ENCODE measurements at regions not wholly inside any gene's neighbourhood (a gene's known extent, or its start where the extent isn't known, plus 50 kb on each side); places are given as distances from the start of the nearest gene placed in this dataset.

GRCh38 chr19:27772059-27772458 is 1440.9 kb downstream of the UQCRFS1 start:
- no peak for DNase-seq

- no peak for DNase-seq
Observed at GRCh38 chr19:27770095-27770494, 1442.9 kb downstream of the UQCRFS1 start.

- DNase-seq = no peak
Observed at GRCh38 chr19:27767234-27767633, 1445.7 kb downstream of the UQCRFS1 start.

GRCh38 chr19:27765912-27766725 is 1446.8 kb downstream of the UQCRFS1 start:
- no peak for DNase-seq

GRCh38 chr19:27765397-27765796 is 1447.6 kb downstream of the UQCRFS1 start:
- no peak for DNase-seq

GRCh38 chr19:27764186-27764804 is 1448.7 kb downstream of the UQCRFS1 start:
- DNase-seq = no peak

GRCh38 chr19:27762933-27763332 is 1450.0 kb downstream of the UQCRFS1 start:
- no peak for DNase-seq

GRCh38 chr19:27759896-27760295 is 1453.1 kb downstream of the UQCRFS1 start:
- no peak for DNase-seq

GRCh38 chr19:27758626-27759505 is 1454.1 kb downstream of the UQCRFS1 start:
- no peak for DNase-seq

GRCh38 chr19:27754700-27755099 is 1458.3 kb downstream of the UQCRFS1 start:
- no peak for DNase-seq

GRCh38 chr19:27753622-27754021 is 1459.3 kb downstream of the UQCRFS1 start:
- no peak for DNase-seq

GRCh38 chr19:27752530-27753184 is 1460.3 kb downstream of the UQCRFS1 start:
- no peak for DNase-seq

GRCh38 chr19:27751044-27751391 is 1461.9 kb downstream of the UQCRFS1 start:
- no peak for DNase-seq

- no peak for DNase-seq
Observed at GRCh38 chr19:27750391-27751043, 1462.4 kb downstream of the UQCRFS1 start.

GRCh38 chr19:27748551-27749152 is 1464.3 kb downstream of the UQCRFS1 start:
- no peak for DNase-seq

GRCh38 chr19:27746691-27747380 is 1466.1 kb downstream of the UQCRFS1 start:
- peak in 11 of 56 donors; percentile 2 to 31 (median 9) for DNase-seq

GRCh38 chr19:27745978-27746542 is 1466.9 kb downstream of the UQCRFS1 start:
- no peak for DNase-seq

GRCh38 chr19:27744926-27745768 is 1467.8 kb downstream of the UQCRFS1 start:
- DNase-seq = peak in 1 of 56 donors; percentile 36

- no peak for DNase-seq
Observed at GRCh38 chr19:27742041-27742440, 1470.9 kb downstream of the UQCRFS1 start.

All from amygdala (tissue), 56 donors.